Suppressor macrophage (primary cell): ENCODE measurements at regions not wholly inside any gene's neighbourhood (a gene's known extent, or its start where the extent isn't known, plus 50 kb on each side); places are given as distances from the start of the nearest gene placed in this dataset.

Experiments used
- DNase-seq, 4 experiments: peaks; one replicate each; pipeline ENCODE4 v3.0.0-alpha.2; 2020 to 2022

GRCh38 chr10:29127037-29127700 lies 161.7 kb upstream of the LYZL1 start:
- no peak for DNase-seq

- no peak for DNase-seq
Measured at GRCh38 chr10:29127731-29128130, 161.1 kb upstream of the LYZL1 start.

GRCh38 chr10:29130190-29130673 lies 158.6 kb upstream of the LYZL1 start:
- DNase-seq: peak in 2 of 4 experiments; percentile 13 to 24

GRCh38 chr10:29131952-29132547 lies 156.8 kb upstream of the LYZL1 start:
- no peak for DNase-seq

- DNase-seq: no peak
Measured at GRCh38 chr10:29132551-29133111, 156.2 kb upstream of the LYZL1 start.

- DNase-seq: no peak
Measured at GRCh38 chr10:29135337-29135736, 153.5 kb upstream of the LYZL1 start.

GRCh38 chr10:29136411-29136810 lies 152.5 kb upstream of the LYZL1 start:
- DNase-seq: no peak

- DNase-seq: no peak
Measured at GRCh38 chr10:29140151-29140550, 148.7 kb upstream of the LYZL1 start.

GRCh38 chr10:29140991-29141390 lies 147.9 kb upstream of the LYZL1 start:
- DNase-seq: no peak

- DNase-seq: no peak
Measured at GRCh38 chr10:29141761-29142160, 147.1 kb upstream of the LYZL1 start.

- peak in 1 of 4 experiments; percentile 7 for DNase-seq
Measured at GRCh38 chr10:29142516-29143314, 146.2 kb upstream of the LYZL1 start.

GRCh38 chr10:29144126-29144525 lies 144.7 kb upstream of the LYZL1 start:
- DNase-seq: no peak

GRCh38 chr10:29146311-29147100 lies 142.4 kb upstream of the LYZL1 start:
- no peak for DNase-seq

GRCh38 chr10:29150010-29150409 lies 138.9 kb upstream of the LYZL1 start:
- DNase-seq: no peak

- no peak for DNase-seq
Measured at GRCh38 chr10:29151005-29151404, 137.9 kb upstream of the LYZL1 start.

GRCh38 chr10:29157321-29157720 lies 131.5 kb upstream of the LYZL1 start:
- no peak for DNase-seq

- no peak for DNase-seq
Measured at GRCh38 chr10:29158066-29158465, 130.8 kb upstream of the LYZL1 start.

GRCh38 chr10:29160150-29160617 lies 128.7 kb upstream of the LYZL1 start:
- DNase-seq: no peak

- no peak for DNase-seq
Measured at GRCh38 chr10:29163746-29164145, 125.1 kb upstream of the LYZL1 start.

GRCh38 chr10:29166713-29167112 lies 122.2 kb upstream of the LYZL1 start:
- no peak for DNase-seq

- no peak for DNase-seq
Measured at GRCh38 chr10:29169021-29169420, 119.8 kb upstream of the LYZL1 start.

GRCh38 chr10:29171717-29172116 lies 117.2 kb upstream of the LYZL1 start:
- no peak for DNase-seq
